Mucosa of descending colon (tissue), 3 donors: ENCODE measurements at regions not wholly inside any gene's neighbourhood (a gene's known extent, or its start where the extent isn't known, plus 50 kb on each side); places are given as distances from the start of the nearest gene placed in this dataset.

Experiments used
- ATAC-seq: fragments of 200-7000 bp; cut with Tn5 transposase; one replicate; pipeline ENCODE4 v1.9.1; 2020; ENCODE audit warnings: mild to moderate bottlenecking, moderate library complexity
- DNase-seq, 3 donors: peaks; one replicate each; pipeline ENCODE4 v3.0.0-alpha.2; 2020
- H3K36me3 ChIP-seq: fragments of 200-600 bp; one replicate; pipeline ENCODE4 v1.8.0; 2021; ENCODE audit warnings: low read depth, mild to moderate bottlenecking
- H3K4me1 ChIP-seq: fragments of 200-600 bp; one replicate; pipeline ENCODE4 v1.8.0; 2021; ENCODE audit warnings: low read depth, mild to moderate bottlenecking
- H3K4me3 ChIP-seq: fragments of 200-600 bp; one replicate; pipeline ENCODE4 v1.8.0; 2021; ENCODE audit warnings: mild to moderate bottlenecking
- H3K9me3 ChIP-seq: fragments of 200-600 bp; one replicate; pipeline ENCODE4 v1.8.0; 2021; ENCODE audit warnings: mild to moderate bottlenecking
- CTCF ChIP-seq: fragments of 200-600 bp; IDR thresholded peaks from one replicate; pipeline ENCODE4 v1.8.0; 2022; ENCODE audit warnings: antibody characterized with exemption, mild to moderate bottlenecking
- intact Hi-C, 2 donors: fragments of 100-400 bp; cut with DNase I in 1 of 2; cut with micrococcal nuclease in 1 of 2; formaldehyde crosslinking; loops; one replicate each; pipeline versions ENCODE4 v1.11.0 to v1.11.1; 2022; cut with DNase I, micrococcal nuclease
- donor health status: DM: no; HTN: no; CAD: no; lungs with moderate emphysema.
- donor health status: DM: no; HTN: no; CAD: no.
- donor health status: DM: no; HTN: yes; CAD: no.

GRCh38 chrX:115946059-115946458 lies 224.5 kb upstream of the AGTR2 start:
- no peak for ATAC-seq
- H3K9me3 ChIP-seq: no peaks in the 10 kb centered on the region
- intact Hi-C loops: no loop called here

DNA sequence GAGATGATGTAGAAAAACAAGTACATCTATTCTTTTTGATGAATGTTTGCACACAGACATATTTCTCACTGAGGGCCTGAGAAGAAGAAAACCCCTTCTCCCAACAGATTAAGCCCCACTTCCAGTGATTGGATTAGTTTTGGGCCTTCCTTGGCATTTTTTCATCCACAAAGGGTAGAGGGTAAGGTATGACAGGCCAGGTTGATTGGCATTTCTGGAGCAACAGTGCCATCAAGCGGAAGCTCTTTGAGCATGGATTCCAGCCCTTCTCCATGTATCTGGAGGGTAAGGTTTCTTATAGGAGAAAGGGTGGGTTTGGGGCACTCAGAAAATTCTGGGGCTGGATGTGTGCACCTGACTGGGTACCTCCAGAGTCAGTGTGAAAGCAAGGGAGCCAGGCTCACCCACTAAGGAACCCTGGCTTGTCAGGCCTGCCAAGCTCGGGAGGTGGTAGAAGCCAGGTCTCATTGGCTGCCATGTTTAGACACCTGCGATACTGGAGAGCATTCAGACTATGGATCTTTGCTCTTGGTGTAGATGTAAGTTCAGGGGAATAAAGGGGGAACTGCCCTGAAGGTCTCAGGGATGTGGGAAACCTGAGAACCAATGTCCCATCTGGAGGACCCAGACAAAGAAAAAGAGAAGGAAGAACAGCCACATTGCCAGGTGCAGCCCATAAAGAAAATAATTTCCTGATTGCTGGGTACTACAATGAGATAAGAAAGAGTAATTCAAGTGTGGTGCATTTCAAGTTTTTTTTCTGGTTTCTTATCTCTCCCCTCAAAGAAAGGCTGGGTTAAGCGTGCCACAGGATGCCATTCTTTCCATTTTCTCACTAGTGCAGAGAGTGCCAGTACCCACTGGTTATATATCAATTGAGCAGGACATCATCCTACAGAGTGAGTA lies 222.3 kb upstream of the AGTR2 start:
- Histone ChIP-seq H3K36me3 (no peaks in the 10 kb centered on the region), H3K4me3 (no peak overlapping the region), H3K4me1 (no peaks in the 10 kb centered on the region), H3K9me3 (no peaks in the 10 kb centered on the region)
- no peak for DNase-seq
- peak; percentile 72 for ATAC-seq
- no peak for TF ChIP-seq CTCF
- intact Hi-C loops: no loop called here

More at GRCh38 chrX:115946059-115946458, 224.5 kb upstream of the AGTR2 start:
- H3K4me1 ChIP-seq: no peaks in the 10 kb centered on the region
- no peaks in the 10 kb centered on the region for H3K36me3 ChIP-seq
- no peak for TF ChIP-seq CTCF
- no peak for DNase-seq
- no peak overlapping the region for H3K4me3 ChIP-seq

- Histone ChIP-seq H3K9me3 (no peaks in the 10 kb centered on the region), H3K4me3 (no peak overlapping the region), H3K4me1 (no peaks in the 10 kb centered on the region), H3K36me3 (no peaks in the 10 kb centered on the region)
- ATAC-seq (peak; percentile 17), DNase-seq (no peak)
- TF ChIP-seq CTCF: no peak
- intact Hi-C loops: no loop called here
These were observed 220.4 kb upstream of the AGTR2 start for GRCh38 chrX:115949900-115950822.

DNA sequence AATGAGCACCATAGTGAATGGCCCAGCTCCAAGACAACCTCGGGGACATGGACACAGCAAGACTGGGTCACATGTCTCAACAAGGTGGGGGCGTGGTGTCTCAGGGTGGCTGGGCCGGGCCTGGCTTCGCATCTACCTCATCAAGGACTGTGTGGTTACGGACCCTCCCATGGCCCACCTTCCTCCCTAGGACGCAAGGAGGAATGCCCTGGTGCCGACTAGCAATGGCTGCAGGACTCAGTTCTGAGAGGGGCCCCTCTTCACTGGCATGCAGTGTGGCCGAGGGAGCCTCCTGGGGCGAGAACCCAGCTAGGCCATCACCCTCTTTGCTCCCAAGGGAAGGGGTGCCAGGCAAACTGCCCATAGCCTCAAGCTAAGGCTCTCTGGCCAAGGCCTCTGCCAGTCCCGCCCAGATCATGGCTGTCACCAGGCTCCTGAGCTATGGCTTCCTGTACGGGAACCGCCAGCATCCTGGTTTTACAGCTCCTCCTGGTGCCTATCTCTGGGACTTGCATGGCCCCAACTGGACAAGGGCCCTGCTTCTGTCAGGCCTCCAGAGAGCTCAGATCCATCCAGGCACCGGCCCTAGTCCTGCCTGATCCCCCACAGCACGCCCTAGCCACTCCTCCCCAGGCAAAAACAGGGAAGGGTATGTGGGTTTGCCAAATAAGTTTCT lies 218.0 kb upstream of the AGTR2 start:
- TF ChIP-seq CTCF: no peak
- Histone ChIP-seq H3K4me3 (no peak overlapping the region), H3K36me3 (no peaks in the 10 kb centered on the region), H3K9me3 (no peaks in the 10 kb centered on the region), H3K4me1 (peaks cover 2% of the 10 kb centered on the region)
- intact Hi-C loops: no loop called here
- peak; percentile 40 for ATAC-seq
- DNase-seq: no peak

- Histone ChIP-seq H3K9me3 (no peaks in the 10 kb centered on the region), H3K36me3 (no peaks in the 10 kb centered on the region), H3K4me3 (no peak overlapping the region), H3K4me1 (peaks cover 4% of the 10 kb centered on the region)
- no peak for TF ChIP-seq CTCF
- intact Hi-C loops: no loop called here
- ATAC-seq: peak; percentile 14
- no peak for DNase-seq
These were observed 212.6 kb upstream of the AGTR2 start for GRCh38 chrX:115957862-115958490.
